Skin of body (tissue), 2 donors: ENCODE measurements at regions not wholly inside any gene's neighbourhood (a gene's known extent, or its start where the extent isn't known, plus 50 kb on each side); places are given as distances from the start of the nearest gene placed in this dataset. TPM values are rescaled to one million over a fixed set of nuclear protein-coding genes. Genes with fewer than 3 reads are reported as not detected.
"Not testable (repeated sequence)": the region's sequence is repeated elsewhere in the genome, so short reads cannot be mapped to it uniquely, and the experiment has no call there.

Source experiments
- DNase-seq: peaks from one replicate; lab custom pipeline; 2025; lab: John Stamatoyannopoulos, UW
- small RNA-seq: library from RNA; depleted of rRNA; stranded (forward); fragments of <200 nt; gene quantifications from one replicate; pipeline ENCODE3, GENCODE V24; 2014; ENCODE audit warnings: low replicate concordance

DNA sequence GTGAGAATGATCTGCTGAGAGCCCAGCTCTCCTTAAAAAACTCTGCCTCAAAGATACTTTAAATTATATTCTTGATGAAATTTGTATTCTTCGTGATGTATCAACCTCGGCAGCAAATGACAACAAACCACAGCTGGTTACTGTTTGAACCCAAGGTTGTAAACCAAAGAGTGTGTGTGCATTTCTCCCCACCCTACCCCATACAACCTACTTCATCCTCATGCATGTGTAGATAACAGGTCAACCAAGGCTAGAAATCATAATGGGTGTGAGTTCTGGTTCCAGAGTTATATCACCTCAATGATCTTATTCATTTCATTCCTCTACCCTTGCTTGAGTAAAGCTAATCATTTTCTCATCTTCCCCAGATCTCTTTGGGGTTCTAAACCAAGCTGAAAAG lies 58.8 kb upstream of the DPP6 start:
- DNase-seq, result not testable (repeated sequence)

DNA sequence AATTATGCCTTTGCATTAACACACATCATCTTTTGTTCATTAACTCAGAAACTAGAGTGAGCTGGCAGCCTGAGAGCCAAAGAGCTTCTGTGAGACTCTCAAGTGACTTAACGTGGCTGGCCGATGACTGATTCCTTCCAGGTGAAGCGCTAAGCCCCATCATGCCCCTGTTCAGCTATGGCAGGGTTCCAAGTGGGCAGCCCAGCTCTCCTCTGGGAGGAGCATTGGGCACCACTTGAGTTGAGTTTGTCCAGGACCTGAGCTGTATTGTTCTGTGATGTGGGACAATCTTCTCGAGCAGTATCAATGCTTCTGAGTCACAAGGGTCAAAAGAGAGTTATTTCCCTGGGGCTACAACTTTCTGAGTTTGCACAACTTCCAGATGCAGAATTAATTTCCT lies 53.3 kb upstream of the DPP6 start:
- not testable (repeated sequence) for DNase-seq

Small RNA genes in the stretch of these regions (small RNA-seq; reads per million reads assigned to genes)
- gene AC005588.1 (not detected), gene AC079809.1 (not detected)
